HG03354 (cell line): ENCODE measurements at regions not wholly inside any gene's neighbourhood (a gene's known extent, or its start where the extent isn't known, plus 50 kb on each side); places are given as distances from the start of the nearest gene placed in this dataset.
"Not testable (repeated sequence)": the region's sequence is repeated elsewhere in the genome, so short reads cannot be mapped to it uniquely, and the experiment has no call there.

Experiments used
- ATAC-seq: cut with Tn5 transposase; IDR thresholded peaks from one replicate; pipeline ENCODE4 v1.9.1; 2021; ENCODE audit warnings: mild to moderate bottlenecking; ENCODE audit not compliant: unreplicated experiment, poor library complexity, severe bottlenecking

DNA sequence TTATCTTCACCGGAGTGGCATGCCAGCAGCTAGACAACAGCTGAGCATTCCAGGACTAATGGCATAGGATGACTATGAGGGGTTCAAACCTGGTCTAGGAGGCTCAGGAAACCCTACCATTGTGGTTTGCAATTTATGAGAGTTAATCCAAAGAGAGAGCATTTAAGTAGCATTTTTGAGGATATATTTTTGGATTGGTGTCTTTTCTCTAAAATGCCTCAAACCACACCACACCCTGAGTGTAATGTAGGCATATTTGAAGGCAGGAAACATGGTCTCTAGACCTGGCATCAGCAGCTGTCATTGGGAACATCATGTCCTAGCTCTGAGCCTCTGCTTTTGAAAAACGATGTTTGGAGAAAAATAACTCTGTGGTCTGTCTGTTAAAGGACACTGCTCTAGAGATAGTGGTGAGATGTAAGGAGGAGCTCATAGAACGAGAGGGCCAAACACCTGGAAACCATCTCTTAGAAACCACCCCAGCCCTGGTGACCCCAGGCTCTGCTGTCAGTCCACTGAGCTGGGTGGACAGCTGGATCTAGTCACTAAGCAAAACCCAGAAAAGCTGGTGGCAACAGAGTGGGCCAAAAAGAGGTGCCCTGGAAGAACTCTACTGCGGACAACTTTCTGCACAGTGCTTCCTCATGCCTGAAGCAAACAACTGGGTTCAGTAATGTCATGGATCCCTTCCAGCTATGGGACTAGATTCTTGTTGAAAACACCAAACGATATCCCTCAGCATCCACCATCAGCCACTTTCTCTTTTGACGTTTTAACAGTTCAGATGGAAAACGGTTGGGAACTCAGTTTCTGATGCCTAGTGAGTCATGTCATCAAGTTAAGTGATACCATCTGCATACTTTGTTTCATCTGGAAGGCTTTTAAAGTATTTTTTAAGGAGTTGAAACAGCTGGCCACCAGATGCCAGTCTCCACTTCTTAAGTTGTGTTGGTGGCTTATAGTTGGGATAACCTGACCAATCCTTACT, 100.2 kb upstream of the C1QTNF7 start:
- ATAC-seq = no peak

DNA sequence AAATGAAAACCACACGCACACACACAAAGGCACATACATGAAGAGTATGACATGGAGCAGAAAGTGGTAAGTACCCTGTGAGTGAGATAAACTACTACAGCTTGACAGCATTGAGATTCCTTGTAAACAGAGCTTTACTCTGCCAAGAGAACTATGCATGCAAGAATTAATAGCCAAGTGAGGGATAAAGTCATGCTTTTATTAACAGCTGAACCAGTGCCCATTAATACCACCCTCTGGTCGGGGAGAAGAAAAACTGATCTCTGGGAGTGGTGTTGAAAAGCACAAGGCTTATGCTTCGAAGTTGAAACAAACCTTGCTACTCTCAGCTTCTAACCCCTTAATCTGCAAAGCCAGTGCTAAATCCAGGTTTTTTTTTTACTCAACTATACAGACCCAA, 95.9 kb upstream of the C1QTNF7 start:
- no peak for ATAC-seq

DNA sequence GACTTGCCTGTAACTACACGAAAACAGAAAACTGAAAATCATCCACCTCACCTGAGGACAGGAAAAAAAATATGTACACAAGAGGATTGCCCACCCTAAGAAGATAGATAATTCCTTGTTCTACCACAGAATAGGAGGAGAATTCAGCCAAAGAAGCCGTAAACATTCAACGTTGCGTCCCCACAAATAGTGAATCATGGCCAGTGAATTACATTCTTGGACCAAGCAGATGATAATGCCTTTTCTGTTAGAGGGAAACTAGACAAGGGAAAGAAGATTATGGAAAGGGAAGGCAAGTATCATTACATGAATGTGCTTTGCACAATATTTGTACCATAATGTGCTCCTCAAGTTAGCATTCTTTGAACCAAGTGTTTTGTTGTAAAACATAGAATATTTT, 95.5 kb upstream of the C1QTNF7 start:
- no peak for ATAC-seq

DNA sequence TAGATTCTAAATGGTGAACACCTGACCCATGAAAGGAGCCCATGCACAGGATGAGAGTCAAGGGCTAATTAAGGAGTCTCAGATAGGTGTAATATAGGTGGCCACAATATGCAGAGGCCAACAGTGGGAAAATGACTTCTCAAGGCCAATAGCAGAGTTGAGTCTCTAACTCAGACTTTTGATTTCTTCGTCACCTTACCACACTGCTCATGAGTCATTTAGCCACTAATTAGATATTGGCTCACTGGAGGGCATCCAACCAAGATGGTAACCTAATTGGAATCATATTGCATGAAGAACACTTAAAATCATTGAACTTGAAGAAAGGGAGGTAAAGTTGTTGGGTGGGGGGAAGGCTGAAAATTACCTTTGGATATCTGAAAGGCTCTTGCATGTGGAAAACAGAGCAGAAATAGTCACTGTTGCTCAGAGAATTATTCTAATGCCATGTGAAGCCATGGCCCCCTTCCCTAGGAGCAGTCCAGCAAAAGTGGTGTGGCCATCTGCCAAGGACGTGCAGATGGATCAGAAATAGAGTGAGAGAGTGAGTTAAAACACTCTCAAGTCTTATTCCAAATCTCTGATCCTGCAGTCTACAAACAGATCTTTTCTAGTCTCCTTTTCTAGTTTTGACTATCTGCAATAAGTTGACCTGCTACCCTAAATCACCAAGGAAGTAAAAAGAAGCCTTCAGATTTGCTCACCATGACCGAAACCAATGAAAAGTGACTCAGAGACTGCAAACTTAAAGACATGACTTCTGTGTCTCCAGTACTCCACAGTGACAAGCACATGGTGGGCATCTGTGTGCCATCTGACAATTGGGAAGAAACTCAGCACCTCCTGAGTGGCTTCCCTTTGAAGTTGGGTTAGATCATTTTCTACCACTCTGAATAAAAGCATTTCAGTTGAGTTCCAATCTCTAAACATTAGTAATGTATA, 93.9 kb upstream of the C1QTNF7 start:
- ATAC-seq = no peak

- no peak for ATAC-seq
Observed at GRCh38 chr4:15336410-15337167, 91.2 kb upstream of the C1QTNF7 start.

GRCh38 chr4:15337168-15337657, 90.6 kb upstream of the C1QTNF7 start:
- ATAC-seq = not testable (repeated sequence)

- no peak for ATAC-seq
Observed at GRCh38 chr4:15339737-15340136, 88.1 kb upstream of the C1QTNF7 start.

DNA sequence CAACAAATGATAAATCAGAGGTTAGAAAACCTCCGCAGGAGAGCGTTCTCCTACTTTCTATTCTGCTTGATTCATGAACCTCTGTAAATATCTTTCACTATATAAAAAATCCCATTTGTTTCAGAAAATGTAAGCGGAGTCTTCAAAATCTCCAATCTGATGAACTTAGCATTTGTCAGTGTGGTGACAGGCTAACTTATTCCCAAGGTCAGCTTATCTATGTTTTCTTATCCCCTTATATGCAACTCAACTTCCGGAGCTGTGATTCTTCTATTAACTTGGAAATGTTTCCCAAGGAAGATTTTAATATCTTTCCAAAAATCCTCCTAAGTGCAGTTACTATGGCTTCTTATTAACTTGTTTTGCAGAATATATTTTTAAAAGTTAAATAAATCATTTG, 87.5 kb upstream of the C1QTNF7 start:
- no peak for ATAC-seq

DNA sequence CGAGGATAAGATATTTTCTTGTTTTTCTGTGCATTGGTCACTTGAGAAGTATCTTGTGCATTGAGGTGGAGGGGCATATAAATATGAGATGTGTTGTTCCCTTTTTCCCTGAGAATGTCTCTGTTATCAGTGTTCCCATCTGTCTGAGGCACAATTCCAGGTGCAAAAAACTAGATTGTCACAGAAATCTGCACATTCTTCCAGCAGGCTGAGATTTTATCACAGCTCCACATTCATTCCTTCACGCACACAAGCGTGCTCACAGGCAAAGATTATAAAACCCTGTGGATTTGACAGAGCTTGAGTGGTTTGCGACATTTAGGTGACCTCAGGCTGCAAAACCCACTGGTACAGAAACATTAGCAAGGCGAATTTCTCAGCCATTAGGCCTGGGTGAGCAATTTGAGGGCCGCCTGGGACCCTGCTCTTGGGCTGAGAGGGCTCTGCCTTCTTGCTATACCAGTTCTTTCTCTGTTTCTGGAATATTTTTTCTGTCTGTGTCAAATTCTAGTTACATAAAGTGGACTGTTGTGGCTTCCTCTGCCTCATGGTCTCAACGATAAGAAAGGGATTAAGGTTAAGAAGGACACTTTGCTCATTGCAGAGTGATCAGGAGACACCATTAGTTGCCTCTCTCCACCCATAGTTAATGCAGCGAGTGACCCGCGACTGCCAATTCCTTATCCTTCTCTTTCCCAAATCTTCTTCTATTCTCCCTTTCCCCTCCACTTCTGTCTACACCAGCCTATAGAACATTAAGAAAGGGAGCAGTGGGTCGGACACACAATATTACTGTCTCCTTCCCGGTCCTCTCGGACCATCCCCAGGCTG, 86.7 kb upstream of the C1QTNF7 start:
- ATAC-seq = no peak

- no peak for ATAC-seq
Observed at GRCh38 chr4:15341733-15342300, 86.0 kb upstream of the C1QTNF7 start.

GRCh38 chr4:15343000-15343399, 84.8 kb upstream of the C1QTNF7 start:
- no peak for ATAC-seq

DNA sequence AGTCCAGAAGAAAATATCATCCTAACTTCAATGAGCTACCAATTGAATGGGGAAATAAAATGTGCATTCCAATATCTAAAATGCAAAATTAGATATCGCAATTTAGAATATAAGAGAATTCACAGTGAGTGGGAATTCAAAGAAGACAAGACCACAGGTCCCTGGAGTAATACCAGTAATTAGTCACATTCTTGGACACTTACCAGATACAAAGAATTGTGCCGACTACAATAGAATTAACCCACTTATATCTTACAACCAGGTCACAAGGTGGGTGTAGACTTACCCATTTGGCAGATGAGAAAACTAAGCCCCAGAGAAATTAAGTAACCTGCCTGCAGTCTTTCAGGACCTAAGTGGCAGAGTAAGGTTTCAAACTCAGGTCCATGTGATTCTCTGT, 84.3 kb upstream of the C1QTNF7 start:
- no peak for ATAC-seq

DNA sequence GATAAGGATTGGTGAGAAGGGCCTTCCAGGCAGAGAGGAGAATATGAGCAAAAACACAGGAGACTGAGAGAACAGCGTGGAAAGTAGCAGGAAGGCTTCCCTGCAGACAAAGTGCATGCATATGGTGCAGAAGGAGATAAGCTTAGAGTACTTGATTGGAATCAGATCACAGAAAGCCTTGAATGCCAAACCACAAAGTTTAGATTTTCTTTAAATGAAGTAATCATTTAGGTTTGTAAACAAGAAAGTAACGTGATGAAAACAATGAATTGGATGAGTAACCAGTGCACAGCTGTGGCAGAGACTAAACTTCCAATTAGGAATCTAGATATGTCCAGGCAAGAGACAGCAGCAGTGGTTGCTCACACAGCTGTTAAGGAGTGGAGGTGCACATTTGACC, 83.8 kb upstream of the C1QTNF7 start:
- ATAC-seq = no peak

GRCh38 chr4:15345134-15345533, 82.7 kb upstream of the C1QTNF7 start:
- ATAC-seq = no peak

DNA sequence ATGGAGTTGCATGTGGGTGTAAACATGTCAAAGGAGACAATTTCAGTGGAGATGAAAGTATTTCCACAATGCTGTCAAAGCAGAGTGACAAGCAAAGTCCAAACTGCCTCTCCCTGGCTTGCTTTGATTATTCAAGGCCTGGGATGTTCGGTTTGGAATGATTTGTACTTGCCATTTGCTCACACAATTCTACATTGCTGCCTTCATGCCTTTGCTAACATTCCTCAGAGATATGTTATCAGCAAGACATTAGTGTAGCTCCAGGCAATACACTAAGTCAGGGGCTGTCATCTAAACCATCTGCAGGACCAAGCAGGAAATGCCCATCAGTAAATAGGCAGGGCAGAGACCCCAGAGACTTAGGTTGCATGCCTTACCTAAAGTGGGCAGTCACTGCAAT, 79.6 kb upstream of the C1QTNF7 start:
- ATAC-seq = no peak

DNA sequence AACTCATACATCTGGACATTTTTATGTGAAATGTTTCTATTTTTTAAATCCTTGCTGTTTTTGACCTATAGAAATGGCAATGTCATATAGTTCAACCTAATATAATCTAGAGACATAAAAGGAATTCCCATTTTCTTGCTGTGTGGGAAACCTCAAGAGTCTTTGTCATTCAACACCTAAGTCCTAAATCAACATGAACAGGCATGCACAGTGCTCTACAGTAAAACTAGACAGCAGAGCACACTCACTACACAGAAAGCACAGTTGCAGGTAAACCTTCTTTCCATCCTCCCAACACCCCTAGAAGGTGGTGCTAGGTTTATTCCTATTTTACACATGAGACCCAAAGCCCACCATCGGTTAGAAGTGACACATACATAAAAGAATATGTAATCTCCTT, 79.1 kb upstream of the C1QTNF7 start:
- no peak for ATAC-seq

- no peak for ATAC-seq
Observed at GRCh38 chr4:15349531-15349935, 78.3 kb upstream of the C1QTNF7 start.

DNA sequence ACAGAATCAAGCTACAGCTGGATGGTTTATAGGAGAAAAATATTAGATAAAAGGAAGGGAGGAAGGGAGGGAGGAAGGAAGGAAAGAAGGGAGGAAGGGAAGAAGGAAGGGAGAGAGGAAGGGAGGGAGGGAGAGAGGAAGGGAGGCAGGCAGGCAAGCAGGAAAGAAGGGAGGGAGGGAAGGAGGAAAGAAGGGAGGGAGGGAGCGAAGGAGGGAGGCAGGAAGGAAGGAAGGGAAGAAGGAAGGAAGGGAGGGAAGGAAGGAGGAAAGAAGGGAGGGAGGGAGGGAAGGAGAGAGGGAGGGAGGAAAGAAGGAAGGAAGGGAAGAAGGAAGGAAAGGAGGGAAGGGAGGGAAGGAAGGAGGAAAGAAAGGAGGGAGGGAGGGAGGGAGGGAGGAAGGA, 77.9 kb upstream of the C1QTNF7 start:
- ATAC-seq = no peak

GRCh38 chr4:15352524-15352923, 75.3 kb upstream of the C1QTNF7 start:
- ATAC-seq = no peak
